IPS DF 6.9 (cell line): ENCODE measurements at regions not wholly inside any gene's neighbourhood (a gene's known extent, or its start where the extent isn't known, plus 50 kb on each side); places are given as distances from the start of the nearest gene placed in this dataset.
"Not testable (repeated sequence)": the region's sequence is repeated elsewhere in the genome, so short reads cannot be mapped to it uniquely, and the experiment has no call there.

ENCODE experiments used
- DNase-seq: peaks from one replicate; pipeline ENCODE4 v3.0.0-alpha.2; 2013; ENCODE audit warnings: low read depth, low spot score
- H3K27ac ChIP-seq: one replicate; pipeline ENCODE4 v1.5.1; 2013; ENCODE audit warnings: low read length, control low read depth
- H3K27me3 ChIP-seq: 2 replicates; pipeline ENCODE4 v1.6.1; 2013; ENCODE audit warnings: mild to moderate bottlenecking, low read length; ENCODE audit not compliant: control insufficient read depth, insufficient read depth
- H3K36me3 ChIP-seq: 2 replicates; pipeline ENCODE4 v1.6.1; 2013; ENCODE audit warnings: low read length; ENCODE audit not compliant: control insufficient read depth, insufficient read depth
- H3K4me1 ChIP-seq: 2 replicates; pipeline ENCODE4 v1.6.1; 2013; ENCODE audit warnings: low read length; ENCODE audit not compliant: control insufficient read depth, insufficient read depth
- H3K4me3 ChIP-seq: 2 replicates; pipeline ENCODE4 v1.5.1; 2013; ENCODE audit warnings: mild to moderate bottlenecking, low read length
- H3K9me3 ChIP-seq: 2 replicates; pipeline ENCODE4 v1.6.1; 2013; ENCODE audit warnings: low read length, inconsistent platforms; ENCODE audit not compliant: control insufficient read depth, insufficient read depth
- WGBS: extraction: QIAGEN DNeasy Blood & Tissue Kit; methylation state at CpG from one replicate; pipeline ENCODE4 v1.1.7; 2013; ENCODE audit warnings: mixed read lengths, missing lambda C conversion rate; ENCODE audit not compliant: insufficient read length, insufficient coverage; 5-methylcytosine and 5-hydroxymethylcytosine counted together

DNA sequence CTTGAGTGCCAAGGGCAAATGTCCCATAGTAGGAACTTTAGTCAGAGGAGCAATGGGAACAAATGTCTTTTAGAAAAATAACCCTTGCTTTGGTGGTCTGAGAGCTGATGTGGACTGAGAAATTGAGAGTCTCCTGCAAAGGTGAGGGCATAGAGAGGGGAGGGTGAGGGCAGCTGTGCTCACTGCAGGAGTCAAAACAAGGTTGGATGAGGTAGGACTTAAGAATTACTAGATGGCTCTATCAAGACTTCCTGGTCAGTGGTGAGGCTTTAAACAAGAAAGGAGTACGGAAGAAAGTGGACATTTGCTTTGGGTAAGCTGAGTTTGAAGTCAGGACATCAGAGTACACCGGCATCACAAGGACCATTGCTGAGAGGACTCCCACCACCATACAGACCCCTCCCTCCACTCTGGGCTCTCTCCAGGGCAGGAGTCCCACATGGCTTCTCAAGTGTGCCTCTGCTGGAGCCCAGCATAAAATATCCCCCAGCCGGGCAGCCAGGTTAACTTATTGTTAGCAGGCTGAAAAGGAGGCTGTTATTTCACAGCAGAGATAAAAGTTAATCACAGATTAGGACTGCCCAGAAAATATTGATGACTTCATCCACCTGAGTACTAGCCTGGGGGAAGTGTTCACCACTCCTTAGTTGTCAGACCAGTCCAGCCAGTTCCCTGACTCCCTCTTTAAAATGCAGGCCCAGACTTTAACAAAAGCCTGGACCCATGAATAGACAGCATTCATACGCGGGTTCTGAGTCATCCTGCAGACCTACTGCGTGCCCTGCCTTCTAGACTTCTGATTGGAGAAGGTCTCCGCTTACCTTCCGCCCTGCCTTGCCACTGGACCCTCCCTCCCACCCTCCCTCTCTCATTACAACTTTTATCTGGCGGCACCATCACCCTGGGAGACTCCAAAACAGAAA lies 167.2 kb downstream of the BCL2L11 start:
- WGBS: no CpG with 5 or more reads among the region's 9 CpGs
- peak; percentile 33 for DNase-seq

DNA sequence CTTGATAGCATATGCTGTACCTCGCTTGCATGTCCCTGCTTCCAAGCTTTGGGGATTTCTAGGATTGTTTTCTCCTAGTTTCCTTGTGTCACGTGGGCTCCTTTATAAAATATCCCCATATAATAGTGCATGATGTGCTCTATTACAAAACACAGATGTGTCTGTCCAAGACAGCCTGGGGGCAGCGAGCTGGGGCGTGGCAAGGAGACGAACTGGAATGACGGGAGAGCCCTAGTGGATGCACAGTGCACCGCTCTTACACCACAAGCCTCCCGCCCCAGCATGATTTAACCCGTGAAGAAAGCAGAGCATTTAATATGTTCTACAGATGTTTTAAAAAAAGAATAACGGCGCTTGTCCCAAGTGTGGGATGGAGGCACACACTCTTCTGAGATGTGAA lies 169.7 kb downstream of the BCL2L11 start:
- H3K4me1 ChIP-seq, DNase-seq, H3K4me3 ChIP-seq, H3K9me3 ChIP-seq, H3K27me3 ChIP-seq, H3K27ac ChIP-seq, H3K36me3 ChIP-seq: not testable (repeated sequence)
- no CpG with 5 or more reads among the region's 11 CpGs for WGBS

More for the DNA sequence above, 167.2 kb downstream of the BCL2L11 start:
- H3K4me1 ChIP-seq, H3K27me3 ChIP-seq, H3K9me3 ChIP-seq, H3K4me3 ChIP-seq, H3K27ac ChIP-seq, H3K36me3 ChIP-seq: not testable (repeated sequence)

DNA sequence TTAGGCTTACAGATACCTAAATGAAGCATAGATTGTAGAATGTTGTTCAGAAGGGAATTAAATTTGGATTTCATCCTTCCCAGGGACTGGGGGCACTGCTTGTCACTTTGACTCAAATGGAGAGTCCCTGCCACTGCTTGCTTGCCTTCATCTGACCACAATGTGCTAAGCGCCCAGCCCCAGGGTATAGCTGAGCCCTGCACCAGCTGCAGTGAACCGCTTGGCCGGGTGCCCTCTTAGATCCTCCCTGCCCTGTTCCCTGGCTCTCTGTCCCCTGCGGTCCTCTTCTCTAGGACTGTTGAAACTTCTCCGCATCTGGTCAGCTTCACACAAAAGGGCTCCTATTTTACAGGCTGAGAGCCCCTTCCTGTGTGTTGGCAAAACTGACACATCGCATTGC lies 170.9 kb downstream of the BCL2L11 start:
- WGBS: no CpG with 5 or more reads among the region's 6 CpGs
- not testable (repeated sequence) for H3K27me3 ChIP-seq, H3K36me3 ChIP-seq, H3K4me1 ChIP-seq, H3K27ac ChIP-seq, H3K9me3 ChIP-seq, H3K4me3 ChIP-seq, DNase-seq

DNA sequence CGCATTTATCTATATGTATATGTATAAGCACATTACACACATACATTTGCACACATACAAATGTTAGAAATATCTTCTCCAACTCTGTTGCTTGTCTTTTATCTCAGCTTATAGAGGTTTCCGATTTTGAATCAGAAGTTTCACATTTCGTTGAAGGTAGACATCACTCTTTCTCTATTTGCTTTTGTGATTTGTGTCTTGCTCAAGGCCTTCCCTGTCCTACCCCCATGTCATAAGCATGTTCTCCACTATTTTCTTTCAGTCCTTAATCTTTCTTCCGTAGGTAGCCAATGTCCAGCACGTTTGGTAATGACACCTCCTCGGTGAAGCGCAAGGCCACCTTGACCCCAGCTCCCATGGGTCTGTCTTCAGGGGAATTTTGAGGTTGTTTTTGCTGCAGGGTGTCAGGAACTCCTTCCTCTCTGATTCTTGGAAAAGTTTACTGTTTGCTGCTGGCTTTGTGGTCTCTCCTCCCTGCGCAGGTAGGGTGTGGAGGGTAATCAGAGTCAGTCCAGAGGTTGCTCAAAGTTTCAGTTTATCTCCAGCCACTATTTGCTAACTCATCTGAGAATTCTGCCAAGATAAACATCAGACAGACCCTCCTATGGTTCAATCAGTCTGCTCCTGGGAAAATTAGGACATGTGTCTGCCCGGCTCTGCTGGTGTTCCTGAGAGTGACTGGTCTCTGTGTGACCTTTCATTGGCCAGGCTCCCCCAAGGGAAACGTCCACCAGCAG lies 171.7 kb downstream of the BCL2L11 start:
- not testable (repeated sequence) for H3K27ac ChIP-seq, DNase-seq
- no CpG with 5 or more reads among the region's 10 CpGs for WGBS

DNA sequence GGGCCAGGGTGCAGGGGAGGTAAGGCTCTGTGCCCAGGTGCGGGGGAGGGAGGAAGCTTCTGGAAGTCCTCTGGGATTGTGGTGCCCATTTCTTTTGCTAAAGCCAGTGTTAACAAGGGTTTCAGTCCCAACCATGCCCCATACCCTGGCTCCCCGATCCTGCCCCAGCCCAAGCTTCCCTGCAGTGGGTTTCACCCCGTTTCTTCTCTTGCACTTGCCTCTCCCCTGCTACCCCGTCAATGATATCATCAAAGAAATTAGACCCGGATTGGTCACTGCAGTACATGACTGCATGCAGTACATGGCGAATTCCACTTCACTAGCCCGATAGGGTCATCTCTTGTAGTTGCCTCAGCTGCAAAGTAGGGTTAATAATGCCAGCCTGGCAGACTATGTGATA lies 174.0 kb downstream of the BCL2L11 start:
- H3K4me3 ChIP-seq, H3K36me3 ChIP-seq, H3K27me3 ChIP-seq, H3K4me1 ChIP-seq, H3K9me3 ChIP-seq, H3K27ac ChIP-seq, DNase-seq: not testable (repeated sequence)
- no CpG with 5 or more reads among the region's 7 CpGs for WGBS

More for the DNA sequence above, 171.7 kb downstream of the BCL2L11 start:
- not testable (repeated sequence) for H3K27me3 ChIP-seq, H3K9me3 ChIP-seq, H3K36me3 ChIP-seq, H3K4me3 ChIP-seq, H3K4me1 ChIP-seq

DNA sequence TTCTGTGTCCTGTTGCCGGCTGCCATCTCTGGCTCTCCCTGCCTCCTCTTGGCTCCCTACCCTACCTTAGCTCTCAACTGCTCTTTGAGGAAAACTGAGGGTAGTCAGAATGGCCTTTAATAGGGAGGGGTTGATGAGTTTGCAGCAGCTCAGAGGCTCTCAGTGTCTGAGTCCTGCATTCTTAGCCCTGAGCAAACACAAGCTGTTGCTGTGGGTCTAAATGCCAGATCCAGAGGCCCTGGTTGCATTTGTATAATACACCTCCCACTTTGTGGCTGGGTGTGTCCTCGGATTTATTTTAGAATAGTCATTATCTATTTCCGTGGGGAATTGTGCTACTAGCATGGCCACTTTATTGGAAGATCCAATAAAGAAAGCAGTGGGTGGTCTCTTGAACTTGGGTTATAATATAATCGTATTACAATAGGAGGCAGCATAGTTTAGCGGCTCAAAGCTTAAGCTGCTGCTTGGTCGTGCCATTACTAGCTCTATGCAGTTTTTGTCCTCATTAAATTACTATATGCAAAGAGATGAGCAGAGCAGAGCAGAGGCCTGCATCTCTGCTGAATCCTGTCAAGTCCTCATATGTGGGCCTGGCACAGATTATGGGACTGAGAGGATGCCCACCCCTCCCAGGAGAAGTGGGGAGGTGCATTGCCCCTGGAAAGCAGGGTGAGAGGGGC lies 175.5 kb downstream of the BCL2L11 start:
- not testable (repeated sequence) for DNase-seq, H3K9me3 ChIP-seq, H3K27ac ChIP-seq, H3K27me3 ChIP-seq, H3K4me3 ChIP-seq, H3K36me3 ChIP-seq, H3K4me1 ChIP-seq
- WGBS: no CpG with 5 or more reads among the region's 6 CpGs

DNA sequence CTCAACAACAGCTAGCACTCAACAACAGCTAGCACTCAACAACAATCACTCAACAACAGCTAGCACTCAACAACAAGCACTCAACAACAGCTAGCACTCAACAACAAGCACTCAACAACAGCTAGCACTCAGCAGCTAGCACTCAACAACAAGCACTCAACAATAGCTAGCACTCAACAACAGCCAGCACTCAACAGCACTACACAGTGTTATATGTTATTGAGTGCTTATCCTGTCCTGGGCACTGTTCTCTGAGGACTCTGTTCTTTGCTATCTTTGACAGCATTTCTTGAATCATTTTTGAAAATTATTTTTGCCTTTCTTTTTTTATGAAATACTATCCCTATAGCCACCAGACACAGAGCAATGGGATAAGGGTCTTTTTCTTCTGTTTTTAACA lies 176.4 kb downstream of the BCL2L11 start:
- not testable (repeated sequence) for DNase-seq, H3K36me3 ChIP-seq, H3K4me3 ChIP-seq, H3K27ac ChIP-seq, H3K27me3 ChIP-seq, H3K9me3 ChIP-seq, H3K4me1 ChIP-seq

DNA sequence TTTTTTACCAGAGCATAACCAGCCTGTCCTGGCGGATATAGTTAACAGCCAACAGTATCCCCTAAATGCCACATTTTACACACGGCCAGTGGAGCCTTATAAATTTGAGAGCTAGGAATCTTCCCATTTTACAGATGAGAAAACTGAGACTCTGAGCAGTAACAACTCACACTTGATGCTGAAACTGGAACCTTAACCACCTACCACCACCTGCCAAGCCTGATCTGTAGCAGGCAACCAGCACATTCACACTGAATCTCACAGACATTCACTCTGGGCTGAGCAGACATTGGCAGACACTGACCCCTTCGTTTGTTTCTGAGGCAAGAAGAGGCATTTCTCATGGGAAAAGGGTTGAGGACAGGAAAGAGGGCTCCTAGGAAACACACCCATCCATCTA lies 178.2 kb downstream of the BCL2L11 start:
- not testable (repeated sequence) for H3K4me1 ChIP-seq, H3K27ac ChIP-seq, H3K36me3 ChIP-seq, H3K9me3 ChIP-seq, DNase-seq, H3K27me3 ChIP-seq, H3K4me3 ChIP-seq
- no CpG with 5 or more reads among the region's 3 CpGs for WGBS

DNA sequence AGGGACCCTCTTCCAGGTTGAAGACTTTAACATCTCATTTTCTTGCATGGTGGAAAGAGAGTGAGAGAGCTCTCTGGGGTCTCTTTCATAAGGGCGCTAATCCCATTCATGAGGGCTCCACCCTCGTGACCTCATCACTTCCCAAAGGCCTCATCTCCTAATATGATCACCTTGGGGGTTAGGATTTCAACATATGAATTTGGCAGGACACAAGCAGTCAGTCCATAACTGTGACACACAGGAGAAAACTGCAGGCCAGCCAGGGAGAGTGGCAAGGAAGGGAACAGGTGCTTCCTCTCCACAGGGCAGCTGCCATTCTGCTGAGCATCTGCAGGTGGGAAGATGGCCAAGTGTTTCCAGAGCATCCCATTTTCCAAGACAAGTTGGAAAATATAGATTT lies 178.9 kb downstream of the BCL2L11 start:
- WGBS: no CpG with 5 or more reads among the region's 2 CpGs
- not testable (repeated sequence) for H3K4me3 ChIP-seq, H3K27me3 ChIP-seq, H3K36me3 ChIP-seq, DNase-seq, H3K9me3 ChIP-seq, H3K4me1 ChIP-seq, H3K27ac ChIP-seq

DNA sequence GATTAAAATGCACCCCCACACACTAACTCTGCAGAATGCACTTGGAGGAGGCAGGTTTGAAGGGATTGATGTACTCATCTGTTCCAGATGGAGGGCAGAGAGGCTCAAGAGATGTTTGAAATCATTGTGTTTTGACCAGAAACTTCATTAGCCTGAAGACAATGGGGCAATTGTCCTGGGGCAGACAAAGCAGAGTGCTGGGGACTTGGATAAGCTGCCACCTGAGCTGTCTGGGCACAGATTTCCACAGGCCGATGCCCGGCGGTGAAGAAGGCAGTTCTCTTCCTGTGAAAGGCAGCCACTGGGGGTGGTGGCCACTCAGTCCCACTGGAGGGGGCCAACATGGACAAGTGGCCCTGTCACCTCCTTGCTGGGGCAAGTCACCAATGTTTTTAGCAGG lies 181.0 kb downstream of the BCL2L11 start:
- H3K27ac ChIP-seq, H3K4me3 ChIP-seq, H3K27me3 ChIP-seq, H3K4me1 ChIP-seq, H3K36me3 ChIP-seq, DNase-seq, H3K9me3 ChIP-seq: not testable (repeated sequence)
- WGBS: no CpG with 5 or more reads among the region's 3 CpGs
